ENCODE measurements at regions not wholly inside any gene's neighbourhood (a gene's known extent, or its start where the extent isn't known, plus 50 kb on each side); places are given as distances from the start of the nearest gene placed in this dataset.

DNA sequence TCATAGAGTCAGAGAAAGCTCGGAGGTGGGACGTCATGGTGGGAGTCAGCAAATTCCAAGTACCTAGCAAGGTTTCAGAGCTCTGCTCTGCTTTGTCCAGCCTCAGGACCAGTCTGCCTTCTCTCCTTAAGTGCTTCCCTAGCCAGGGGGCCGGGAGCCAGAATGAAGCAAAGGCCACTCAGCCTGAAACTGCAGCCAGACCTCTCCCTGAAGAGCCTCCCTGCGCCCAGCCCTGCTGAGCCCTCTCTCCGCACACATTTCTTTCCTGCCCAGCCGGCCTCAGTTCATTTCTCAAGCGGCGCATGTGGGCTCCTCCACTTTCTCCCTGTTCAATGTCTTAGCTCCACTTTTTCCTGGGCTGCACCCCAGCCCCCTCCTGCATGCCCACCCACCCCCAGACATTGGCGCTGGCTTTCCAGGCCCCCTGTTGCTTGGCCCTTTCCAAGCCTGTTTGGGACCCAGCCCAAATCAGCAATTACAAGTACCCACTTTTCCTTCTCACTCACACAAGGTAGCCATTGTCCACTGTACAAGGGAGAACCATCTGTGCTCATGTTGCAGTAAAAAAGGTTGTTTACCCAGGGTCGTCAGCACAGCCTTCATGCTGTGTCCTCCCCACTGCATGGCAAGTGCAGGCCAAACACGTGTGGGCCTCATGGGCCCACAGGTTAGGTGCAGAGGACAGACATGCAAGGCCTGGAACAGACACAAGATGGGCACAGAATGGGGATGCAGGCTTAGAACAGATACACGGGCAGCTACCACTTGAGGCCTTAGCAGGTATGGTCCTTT lies 147.1 kb downstream of the MRPL14 start:
- no peak for DNase-seq

DNA sequence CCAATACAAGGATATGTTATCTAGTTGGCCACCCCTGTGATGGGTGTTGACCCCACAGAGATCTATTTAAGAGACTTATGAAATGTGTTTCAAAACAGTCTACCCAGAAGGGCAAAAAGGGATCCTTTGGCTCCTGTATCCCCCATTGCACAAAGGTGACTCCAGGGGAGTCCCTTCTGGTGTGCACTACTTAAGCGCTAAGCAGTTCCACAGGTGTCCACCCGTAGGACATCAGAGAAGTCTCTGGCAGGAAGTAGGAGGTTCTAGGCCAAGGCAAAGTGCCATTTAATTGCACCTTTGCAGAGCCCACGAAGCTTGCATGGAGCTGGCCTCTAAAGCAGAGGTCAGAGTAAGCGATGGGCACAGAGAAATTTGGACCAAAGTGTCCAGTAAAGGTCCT lies 147.7 kb downstream of the MRPL14 start:
- no peak for DNase-seq

DNA sequence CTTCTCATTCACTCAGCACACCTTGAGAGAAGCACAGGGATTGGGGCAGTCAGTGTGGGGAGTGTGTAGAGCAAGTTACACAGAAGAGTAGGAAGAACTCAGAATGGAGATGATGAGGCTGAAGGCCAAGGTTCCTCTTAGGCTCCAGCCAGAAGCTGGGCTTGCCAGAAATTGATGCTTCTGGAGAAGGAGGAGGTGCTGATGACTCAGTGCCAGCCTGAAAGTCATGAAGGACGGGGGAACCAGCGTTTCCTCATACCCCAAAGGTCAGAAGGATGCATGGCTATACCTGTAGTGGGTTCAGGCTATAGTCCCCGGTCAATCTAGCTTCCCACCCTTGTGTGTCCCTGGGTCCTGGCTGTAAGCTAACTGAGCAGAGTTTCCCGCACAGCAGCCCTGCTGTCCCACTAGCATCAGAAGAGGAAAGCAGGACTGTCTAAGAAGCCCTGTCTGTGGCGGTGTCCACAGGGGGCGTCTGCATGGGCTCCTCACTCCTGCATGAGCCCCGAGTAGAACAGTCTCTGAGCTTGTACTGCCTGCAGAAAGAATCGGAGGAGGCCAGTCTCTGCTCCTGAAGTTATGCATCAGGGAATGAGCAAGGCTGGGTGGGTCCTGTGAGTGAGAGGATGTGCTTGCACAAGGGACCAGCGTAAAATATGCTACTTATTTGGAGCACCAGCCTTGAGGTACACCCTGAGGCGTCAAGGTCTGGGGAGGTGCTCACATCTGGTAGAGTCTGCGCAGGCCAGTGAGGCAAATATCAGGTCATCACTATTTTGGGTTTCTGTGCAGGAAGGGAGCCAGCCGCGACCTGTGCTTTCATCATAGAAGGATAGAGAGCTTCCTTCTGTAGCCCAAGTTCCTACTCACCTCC lies 148.5 kb downstream of the MRPL14 start:
- DNase-seq: no peak

DNA sequence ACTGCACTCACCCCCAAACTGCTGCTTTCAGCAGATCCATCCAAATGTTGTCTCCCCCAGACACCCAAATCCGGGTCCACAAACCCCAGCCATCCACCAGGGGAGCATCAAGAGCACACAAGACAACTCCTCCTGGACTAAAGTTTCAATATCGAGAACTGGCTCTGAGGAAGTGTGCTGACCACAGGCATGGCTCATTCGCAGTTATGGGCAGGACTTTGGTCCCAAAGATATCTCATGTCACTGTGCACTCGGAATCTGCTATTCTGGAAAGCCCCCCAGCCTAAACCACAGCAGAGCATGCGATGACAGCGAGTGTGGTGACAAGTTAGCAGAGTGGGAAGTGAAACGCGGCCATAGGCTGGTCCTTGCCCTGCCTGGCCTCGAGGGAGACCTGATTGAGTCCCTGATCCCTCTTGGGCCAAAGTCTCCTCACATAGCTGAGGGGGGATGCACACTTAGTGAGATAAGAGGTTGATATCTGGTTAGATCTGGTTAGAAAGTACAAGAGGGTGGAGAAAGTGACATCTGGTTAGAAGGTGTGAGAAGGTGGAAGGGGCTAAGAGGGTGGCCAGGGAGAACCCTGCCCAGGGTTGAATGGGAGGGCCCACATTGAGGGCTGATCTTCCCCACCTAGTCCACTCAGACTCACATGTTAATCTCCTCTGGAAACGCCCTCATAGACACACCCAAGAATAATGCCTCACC lies 149.7 kb downstream of the MRPL14 start:
- no peak for DNase-seq

DNA sequence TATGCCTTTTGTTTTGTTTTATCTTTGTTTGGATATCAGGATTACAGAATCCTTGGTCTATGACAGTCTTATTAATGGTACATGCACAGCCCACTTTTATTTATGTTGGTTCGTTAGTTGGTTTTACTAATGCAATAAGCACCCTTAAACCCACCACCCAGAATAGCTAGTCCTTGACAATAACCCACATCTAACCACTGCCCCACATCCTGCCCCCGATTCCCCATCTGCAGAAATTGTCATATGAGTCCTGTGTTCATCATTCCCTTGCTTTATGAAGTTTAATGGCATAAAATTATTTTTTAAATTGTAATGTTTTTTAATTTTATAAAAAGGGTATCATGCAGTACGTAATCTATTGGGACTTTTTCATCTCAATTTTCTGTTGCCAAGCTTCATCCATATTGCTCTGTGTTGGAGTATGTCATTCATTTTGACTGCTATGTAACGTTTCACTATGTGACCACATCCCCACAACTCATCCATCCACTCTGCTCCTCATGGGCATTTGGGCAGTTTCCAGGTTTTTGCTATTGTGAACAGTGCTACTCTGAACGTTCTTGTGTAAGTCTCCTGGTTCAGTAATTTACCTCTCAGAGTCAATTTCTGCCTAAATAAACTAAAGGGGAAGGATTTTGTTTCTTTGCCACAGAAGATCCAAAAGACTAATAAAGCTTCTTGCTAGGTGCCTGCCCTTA lies 150.4 kb downstream of the MRPL14 start:
- DNase-seq: no peak

DNA sequence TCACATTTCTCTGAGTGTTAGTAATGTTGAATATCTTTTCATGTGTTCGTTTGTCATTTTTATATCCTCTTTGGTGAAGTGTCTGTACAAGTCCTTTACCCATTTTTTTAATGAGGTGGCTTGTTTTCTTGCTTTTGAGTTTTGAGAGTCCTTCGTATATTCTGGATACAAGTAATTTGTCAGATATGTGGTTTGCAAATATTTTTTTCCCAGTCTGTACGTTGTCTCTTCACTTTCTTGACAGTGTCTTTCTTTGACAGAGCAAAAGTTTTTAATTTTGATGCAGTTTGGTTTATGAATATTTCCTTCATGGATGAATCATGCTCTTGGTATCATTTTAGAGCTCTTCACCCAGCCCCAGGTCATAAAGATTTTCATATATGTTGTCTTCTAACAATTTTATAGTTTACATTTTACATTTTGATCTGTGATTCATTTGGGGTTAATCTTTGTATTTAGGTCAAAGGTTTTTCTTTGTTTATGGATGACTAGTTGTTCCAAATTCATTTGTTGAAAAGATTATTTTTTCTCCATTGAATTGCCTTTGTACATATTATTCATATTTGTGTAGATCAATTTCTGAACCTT lies 152.5 kb downstream of the MRPL14 start:
- no peak for DNase-seq

DNA sequence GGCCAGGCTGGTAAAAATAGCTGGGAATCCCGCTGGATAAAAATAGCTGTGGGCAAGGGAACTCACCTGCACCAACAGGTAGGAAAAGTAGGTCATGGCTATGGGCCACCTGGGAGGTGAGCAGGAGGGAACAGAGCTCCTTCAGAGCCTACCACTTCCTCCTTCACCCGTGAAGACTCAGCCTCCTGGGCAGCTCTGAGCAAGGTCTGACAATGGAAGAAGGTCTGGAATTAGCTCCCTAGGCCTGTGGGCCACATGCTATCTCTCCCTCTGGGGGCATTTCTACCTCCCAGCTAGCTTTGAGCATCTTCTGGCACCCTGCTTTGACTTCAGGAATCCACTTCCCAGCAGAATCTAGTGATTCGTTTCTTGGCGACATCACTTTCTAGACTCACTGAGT lies 153.9 kb downstream of the MRPL14 start:
- no peak for DNase-seq

DNA sequence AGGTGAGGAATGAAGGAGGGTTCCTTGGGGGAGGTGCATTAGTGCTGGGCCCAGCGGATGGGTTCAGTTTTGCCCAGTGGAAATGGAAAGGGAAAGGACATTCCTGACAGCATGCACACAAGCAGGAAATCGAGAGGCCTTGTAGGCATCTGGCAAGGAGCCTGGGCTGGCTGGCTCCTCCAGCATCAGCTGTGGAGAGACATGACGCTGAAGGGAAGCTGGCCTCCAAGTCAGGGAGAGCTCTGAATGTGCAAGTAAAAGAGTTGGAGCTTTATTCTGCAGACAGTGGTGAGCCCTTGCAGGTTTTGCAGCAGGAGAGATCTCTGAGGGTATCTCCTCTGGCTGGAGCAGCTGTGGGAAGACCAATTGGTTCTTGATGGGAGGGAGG lies 154.3 kb downstream of the MRPL14 start:
- DNase-seq: no peak

DNA sequence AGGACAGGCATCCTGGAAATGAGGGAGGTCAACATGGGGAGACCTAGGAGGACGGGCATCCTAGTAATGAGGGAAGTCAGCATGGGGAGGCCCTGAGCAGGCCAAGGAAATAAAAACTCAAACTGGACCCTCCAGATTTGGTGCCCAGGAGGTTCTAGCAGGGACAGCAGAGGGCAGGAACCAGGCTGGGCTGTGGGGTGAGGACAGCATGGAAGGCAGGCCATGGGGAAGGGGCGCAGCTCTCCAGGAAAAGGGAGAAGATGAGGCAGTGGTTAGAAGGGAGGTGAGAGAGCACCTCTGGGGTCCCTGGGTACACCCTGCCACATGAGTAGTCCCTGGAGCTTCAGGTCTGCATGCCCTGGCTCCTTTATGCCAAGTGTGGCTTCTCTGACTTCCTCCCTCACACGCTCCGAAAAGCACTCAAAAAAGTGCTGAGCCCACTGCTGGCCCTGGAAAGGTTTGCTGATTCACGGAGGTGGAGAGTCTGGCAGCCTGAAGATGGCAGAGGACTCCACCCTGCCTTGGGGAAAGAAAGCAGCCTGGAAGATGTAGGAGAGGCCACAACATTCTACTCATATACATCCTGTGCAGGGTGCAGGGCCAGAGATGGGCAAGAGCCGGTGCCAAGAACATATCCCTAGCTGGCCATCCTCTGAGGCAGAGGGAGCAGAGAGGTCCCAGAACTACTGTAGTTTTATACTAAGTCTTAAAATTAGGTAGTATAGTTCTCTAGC lies 154.9 kb downstream of the MRPL14 start:
- DNase-seq: no peak

DNA sequence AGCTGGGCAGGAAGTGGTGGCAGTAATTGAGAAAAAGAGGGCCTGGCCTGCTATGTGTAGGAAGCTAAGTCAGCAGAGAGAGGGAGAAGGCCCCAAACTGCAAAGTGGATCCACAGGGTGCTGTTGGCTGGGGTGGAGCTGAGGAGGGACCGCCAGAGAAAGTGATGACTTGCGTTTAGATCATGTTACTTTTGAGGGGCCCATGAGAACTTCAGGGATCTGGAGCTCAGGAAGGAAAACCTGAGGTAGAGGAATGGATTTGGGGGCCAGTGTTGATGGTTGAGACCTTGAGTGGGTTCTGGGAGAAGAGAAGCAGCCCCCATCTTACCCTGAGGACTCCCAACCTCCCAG lies 155.5 kb downstream of the MRPL14 start:
- no peak for DNase-seq

DNA sequence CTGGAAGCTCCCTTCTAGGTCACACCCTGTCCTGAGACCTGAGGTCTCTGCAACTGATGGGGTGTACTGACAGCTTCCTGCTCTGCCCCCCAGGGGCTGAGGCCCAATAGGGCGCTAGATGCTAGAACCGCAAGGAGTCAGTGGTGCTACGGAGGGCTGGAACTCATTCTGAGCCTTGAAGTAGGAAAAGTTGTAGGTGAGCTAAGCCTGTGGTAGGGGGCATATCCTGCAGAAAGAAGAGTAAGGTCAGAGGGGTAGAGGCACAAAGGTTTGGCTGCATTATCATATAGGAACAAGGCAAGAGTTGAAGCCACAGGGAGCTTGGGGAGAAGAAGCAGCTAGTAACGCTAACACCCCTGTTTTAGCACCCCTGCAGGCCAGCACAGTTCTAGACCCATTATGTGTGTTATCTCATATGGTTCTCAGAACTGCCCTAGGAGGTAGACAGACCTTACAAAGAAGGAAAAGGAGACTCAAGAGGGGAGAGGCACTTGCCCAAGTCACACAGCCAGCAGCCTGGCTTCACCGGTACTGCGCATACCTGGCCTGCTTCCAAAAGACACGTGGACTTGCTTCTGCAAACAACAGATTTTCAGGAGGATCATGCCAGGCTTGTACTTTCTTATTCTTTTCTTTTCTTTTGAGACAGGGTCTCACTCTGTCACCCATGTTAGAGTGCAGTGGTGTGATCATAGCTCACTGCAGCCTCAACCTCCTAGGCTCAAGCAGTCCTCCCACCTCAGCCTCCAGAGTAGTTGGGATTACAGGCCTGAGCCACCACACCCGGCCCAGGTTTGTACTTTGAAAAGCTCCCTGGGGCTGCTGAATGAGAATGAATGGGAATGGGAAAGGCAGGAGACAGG lies 156.1 kb downstream of the MRPL14 start:
- DNase-seq: no peak

DNA sequence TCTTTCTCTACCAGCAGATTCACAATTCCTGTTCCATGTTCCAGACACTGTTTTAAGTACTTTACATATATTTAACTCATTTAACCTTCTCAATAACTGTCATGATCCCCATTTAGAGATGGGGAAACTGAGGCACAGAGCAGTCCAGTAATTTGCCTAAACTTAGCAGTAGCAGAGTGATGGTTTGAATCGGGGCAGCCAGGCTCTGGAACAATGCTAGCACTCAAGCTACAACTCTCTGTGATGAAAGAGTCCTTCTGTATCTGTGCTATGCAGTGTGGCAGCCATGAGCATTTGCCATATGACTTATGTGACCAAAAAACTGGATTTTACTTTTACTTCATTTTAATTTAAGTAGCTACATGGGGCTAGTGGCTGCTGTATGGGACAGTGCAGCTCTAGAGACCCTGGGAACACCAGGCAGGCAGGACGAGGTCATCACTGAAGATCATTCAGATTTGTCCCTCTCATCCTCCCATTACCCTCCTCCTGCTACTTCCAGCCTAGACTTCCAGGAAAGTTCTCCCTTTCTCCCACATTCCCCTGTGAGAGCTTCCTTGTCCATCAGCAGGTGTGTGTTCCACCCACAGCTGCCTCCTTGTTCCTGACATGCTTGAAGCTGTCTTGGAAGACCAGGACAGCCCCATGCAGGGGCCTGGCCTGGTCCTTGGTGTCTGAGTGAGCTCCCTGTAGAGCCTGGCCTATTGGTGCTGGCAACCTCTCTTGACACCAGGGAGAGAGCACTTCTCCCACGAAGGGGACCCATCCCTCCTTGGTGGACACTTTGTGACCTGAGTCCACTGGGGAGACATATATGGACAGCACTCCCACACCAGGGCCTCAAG lies 157.0 kb downstream of the MRPL14 start:
- no peak for DNase-seq

DNA sequence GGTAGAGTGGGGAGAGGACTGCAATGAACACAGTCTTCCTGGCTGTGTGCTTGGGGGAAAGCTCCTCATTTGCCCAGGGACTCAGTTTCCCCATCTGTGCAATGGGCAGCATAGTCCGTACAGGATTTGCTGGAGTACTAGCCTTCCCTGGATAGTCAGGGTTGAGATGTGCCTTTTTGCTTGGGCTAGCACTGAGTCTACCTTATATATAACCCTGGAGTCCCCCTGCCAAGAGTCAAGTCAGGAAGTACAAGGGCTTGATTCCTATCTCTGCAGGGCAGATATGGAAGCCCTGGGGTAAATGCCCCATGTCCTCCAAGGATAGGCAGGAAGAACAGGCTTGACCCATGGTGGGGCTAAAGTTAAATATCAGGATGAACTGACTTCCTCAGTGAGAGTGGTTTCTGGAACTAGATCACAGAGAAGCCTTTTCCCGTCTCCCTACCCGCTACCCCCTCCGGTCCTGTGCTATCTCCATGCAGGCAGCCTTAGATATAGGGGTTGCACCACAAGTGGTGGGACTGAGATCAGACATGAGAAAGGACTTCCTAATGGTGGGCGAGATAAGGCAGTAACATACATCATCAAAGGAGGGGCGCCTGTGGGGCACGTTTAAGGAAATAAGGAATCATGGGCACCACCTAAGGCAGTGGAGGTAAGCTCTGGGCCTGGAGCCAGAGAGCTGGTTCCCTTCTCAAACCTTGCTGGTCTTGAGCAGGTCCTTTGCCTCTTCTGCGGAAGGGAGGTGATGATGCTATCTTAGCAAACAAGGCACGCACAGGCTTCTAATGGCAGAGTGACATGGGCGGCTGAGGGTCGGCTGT lies 157.9 kb downstream of the MRPL14 start:
- DNase-seq: no peak

DNA sequence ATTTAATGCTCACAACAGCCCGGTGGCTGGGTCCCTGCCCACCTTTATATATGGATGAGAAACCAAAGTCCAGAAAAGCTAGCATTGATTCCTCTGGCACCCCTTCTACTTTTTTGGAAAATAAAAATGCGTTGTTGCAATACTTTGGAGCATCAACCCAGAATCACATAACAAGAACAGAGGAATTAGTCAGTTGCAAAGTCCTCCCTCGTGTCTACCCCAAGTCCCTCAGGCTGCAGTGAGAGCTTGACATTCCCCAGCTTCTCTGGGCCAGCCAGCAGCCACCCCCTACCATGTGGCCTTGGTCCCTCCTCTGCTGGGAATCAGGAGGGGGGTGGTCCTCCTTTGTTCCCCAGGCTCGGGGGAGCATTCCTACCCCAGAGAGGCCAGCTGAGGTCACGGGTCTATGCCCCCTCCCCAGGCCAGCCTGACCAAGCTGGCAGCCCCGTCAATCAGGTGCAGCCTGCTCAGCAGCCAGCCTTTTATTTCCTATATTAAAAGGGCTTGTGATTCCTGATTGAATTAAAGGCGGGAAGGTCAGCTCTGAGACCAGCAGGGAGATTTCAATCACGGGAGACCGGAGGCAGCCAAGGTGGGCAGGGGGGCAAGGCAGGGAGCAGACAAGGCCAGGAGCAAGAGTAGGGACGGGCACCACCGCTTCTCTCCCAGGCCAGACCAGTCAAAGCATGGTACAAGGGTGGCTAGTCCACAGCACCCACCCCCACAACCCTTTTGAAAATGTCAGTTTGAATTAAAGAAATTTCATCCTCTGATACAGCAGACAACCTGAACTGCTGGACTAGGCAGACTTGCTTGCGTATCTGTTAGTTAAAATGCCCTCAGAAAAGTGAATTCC lies 158.9 kb downstream of the MRPL14 start:
- DNase-seq: no peak

DNA sequence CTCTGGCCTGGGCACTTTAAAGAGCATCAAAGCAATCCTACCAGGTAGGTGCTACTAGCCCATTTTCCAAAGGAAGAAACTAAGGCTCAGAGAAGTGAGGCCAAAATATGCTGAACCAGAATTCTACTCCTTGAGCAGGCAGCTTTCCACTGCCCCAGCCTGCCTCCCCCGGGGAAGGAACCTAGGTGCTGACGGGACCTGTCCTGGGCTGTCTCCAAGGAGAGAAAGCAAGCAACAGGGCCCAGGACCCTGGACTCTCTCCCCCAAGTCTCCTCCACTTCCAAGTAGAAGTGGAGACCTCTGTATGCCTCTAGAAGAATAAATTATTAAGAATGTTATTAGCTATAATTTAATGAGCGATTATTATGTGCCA lies 159.5 kb downstream of the MRPL14 start:
- no peak for DNase-seq

DNA sequence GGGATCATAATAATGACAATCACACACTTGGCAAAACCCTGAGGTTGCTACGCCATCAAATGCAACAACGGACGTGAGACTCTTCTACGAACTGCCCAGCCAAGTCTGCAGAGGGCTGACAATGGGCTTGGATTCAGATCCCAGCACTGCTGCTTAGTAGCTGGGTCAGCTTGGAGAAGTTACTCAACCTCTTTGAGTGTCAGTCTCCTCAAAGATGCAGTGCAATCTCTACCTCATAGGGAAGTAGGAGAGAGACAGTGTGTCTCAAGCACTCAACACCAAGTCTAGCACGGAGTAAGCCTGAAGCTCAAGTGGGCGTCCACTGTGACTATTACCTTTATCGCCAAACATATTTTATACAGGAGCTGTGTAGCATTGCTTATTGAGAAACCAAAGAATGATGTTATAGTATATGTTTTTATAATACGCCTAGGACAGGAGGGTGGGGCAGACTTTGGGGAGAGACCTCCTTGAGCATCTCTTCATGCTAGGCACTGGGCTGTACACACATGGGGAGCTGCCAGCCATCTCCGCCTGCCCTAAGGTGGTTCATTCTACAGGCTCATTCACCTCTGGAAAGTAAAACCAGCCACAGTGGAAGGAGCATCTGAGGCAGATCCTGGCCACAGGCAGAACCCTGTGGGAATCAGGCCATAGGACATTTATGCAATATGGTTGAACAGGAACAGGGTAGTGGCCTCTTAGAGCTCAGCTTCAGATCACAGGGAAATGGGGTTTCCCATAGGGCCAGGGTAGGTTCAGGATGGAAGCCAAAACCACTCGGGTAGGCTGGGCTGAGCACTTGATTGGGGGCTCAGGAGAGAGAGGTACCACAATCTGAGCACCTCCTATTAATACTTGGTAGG lies 160.2 kb downstream of the MRPL14 start:
- DNase-seq: no peak

DNA sequence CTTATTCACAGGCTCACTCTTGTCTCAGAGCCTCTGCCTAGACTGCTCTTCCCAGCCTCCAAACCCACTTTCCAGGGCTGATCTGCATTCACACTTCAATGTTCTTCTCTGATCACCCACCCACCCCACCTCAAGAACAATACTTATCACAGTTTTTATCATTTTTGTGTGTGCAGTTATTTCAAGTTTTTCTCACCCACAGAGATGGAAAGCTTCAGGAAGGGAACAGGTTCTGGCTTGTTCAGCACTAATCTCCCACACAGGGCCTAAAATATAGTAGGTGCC lies 160.9 kb downstream of the MRPL14 start:
- DNase-seq: no peak

Data from NCI-H1417 treated with DMSO at 0.1 percent for 48 hours (cell line).